ENCODE measurements at regions not wholly inside any gene's neighbourhood (a gene's known extent, or its start where the extent isn't known, plus 50 kb on each side); places are given as distances from the start of the nearest gene placed in this dataset.

GRCh38 chr2:57828221-57828620, 218.4 kb upstream of the VRK2 start:
- TF ChIP-seq CTCF (IDR thresholded peaks at IDR 0.05; ENCODE audit: poor library complexity) (no peak), EZH2phosphoT487 (IDR thresholded peaks at IDR 0.05; ENCODE audit: low read depth, severe bottlenecking, unreplicated experiment) (no peak), EZH2 (IDR thresholded peaks at IDR 0.05; ENCODE audit: borderline replicate concordance) (no peak)
- H3K27me3 ChIP-seq: no peaks in the 10 kb centered on the region
- no peaks in the 10 kb centered on the region for H3K79me2 ChIP-seq
- H3K27ac ChIP-seq: no peak overlapping the region
- no peaks in the 10 kb centered on the region for H3K9me3 ChIP-seq (ENCODE audit: low read depth)
- H4K20me1 ChIP-seq (ENCODE audit: insufficient read depth, poor library complexity, severe bottlenecking): no peaks in the 10 kb centered on the region
- no peak overlapping the region for H3K4me3 ChIP-seq
- H3K4me2 ChIP-seq: no peak overlapping the region
- H3K36me3 ChIP-seq (replicated peaks; ENCODE audit: insufficient read depth, low read depth): no peaks in the 10 kb centered on the region
- no peaks in the 10 kb centered on the region for H3K4me1 ChIP-seq (ENCODE audit: insufficient read depth)
- no peaks in the 10 kb centered on the region for H3K9me2 ChIP-seq (replicated peaks; ENCODE audit: insufficient read depth)
- H2AFZ ChIP-seq: no peak overlapping the region
- 56% methylated on average over 4 of the region's 4 CpGs for WGBS (ENCODE audit: low lambda C conversion rate, missing lambda C conversion rate)
- DNase-seq (ENCODE audit: low spot score): no peak

GRCh38 chr2:57834666-57835065, 211.9 kb upstream of the VRK2 start:
- Histone ChIP-seq H2AFZ (no peak overlapping the region), H3K27ac (no peak overlapping the region), H3K4me3 (no peak overlapping the region), H3K27me3 (no peaks in the 10 kb centered on the region), H3K4me1 (ENCODE audit: insufficient read depth) (no peaks in the 10 kb centered on the region), H3K36me3 (replicated peaks; ENCODE audit: insufficient read depth, low read depth) (no peaks in the 10 kb centered on the region), H3K9me3 (ENCODE audit: low read depth) (no peaks in the 10 kb centered on the region), H3K79me2 (no peaks in the 10 kb centered on the region), H3K9me2 (replicated peaks; ENCODE audit: insufficient read depth) (no peaks in the 10 kb centered on the region), H4K20me1 (ENCODE audit: insufficient read depth, poor library complexity, severe bottlenecking) (no peaks in the 10 kb centered on the region), H3K4me2 (no peak overlapping the region)
- DNase-seq (ENCODE audit: low spot score): no peak
- TF ChIP-seq CTCF (IDR thresholded peaks at IDR 0.05; ENCODE audit: poor library complexity) (no peak), EZH2phosphoT487 (IDR thresholded peaks at IDR 0.05; ENCODE audit: low read depth, severe bottlenecking, unreplicated experiment) (no peak), EZH2 (IDR thresholded peaks at IDR 0.05; ENCODE audit: borderline replicate concordance) (no peak)

GRCh38 chr2:57842531-57842930, 204.1 kb upstream of the VRK2 start:
- no peak for TF ChIP-seq EZH2 (IDR thresholded peaks at IDR 0.05; ENCODE audit: borderline replicate concordance)
- TF ChIP-seq EZH2phosphoT487 (IDR thresholded peaks at IDR 0.05; ENCODE audit: low read depth, severe bottlenecking, unreplicated experiment): no peak
- no peak for TF ChIP-seq CTCF (IDR thresholded peaks at IDR 0.05; ENCODE audit: poor library complexity)
- H3K9me3 ChIP-seq (ENCODE audit: low read depth): no peaks in the 10 kb centered on the region
- H3K27ac ChIP-seq: no peak overlapping the region
- 100% methylated on average over 1 of the region's 1 CpG for WGBS (ENCODE audit: low lambda C conversion rate, missing lambda C conversion rate)
- H4K20me1 ChIP-seq (ENCODE audit: insufficient read depth, poor library complexity, severe bottlenecking): no peaks in the 10 kb centered on the region
- H3K79me2 ChIP-seq: no peaks in the 10 kb centered on the region
- H3K4me3 ChIP-seq: no peak overlapping the region
- H3K9me2 ChIP-seq (replicated peaks; ENCODE audit: insufficient read depth): no peaks in the 10 kb centered on the region
- no peaks in the 10 kb centered on the region for H3K4me1 ChIP-seq (ENCODE audit: insufficient read depth)
- H2AFZ ChIP-seq: no peak overlapping the region
- H3K4me2 ChIP-seq: no peak overlapping the region
- H3K36me3 ChIP-seq (replicated peaks; ENCODE audit: insufficient read depth, low read depth): no peaks in the 10 kb centered on the region
- H3K27me3 ChIP-seq: no peaks in the 10 kb centered on the region
- no peak for DNase-seq (ENCODE audit: low spot score)

- no peak for DNase-seq (ENCODE audit: low spot score)
- Histone ChIP-seq H3K4me3 (no peak overlapping the region), H3K4me2 (no peak overlapping the region), H3K9me2 (replicated peaks; ENCODE audit: insufficient read depth) (no peaks in the 10 kb centered on the region), H3K27ac (no peak overlapping the region), H4K20me1 (ENCODE audit: insufficient read depth, poor library complexity, severe bottlenecking) (no peaks in the 10 kb centered on the region), H2AFZ (no peak overlapping the region), H3K9me3 (ENCODE audit: low read depth) (no peaks in the 10 kb centered on the region), H3K79me2 (no peaks in the 10 kb centered on the region), H3K36me3 (replicated peaks; ENCODE audit: insufficient read depth, low read depth) (no peaks in the 10 kb centered on the region), H3K27me3 (no peaks in the 10 kb centered on the region), H3K4me1 (ENCODE audit: insufficient read depth) (no peaks in the 10 kb centered on the region)
- 84% methylated on average over 3 of the region's 3 CpGs for WGBS (ENCODE audit: low lambda C conversion rate, missing lambda C conversion rate)
- TF ChIP-seq EZH2phosphoT487 (IDR thresholded peaks at IDR 0.05; ENCODE audit: low read depth, severe bottlenecking, unreplicated experiment) (no peak), CTCF (IDR thresholded peaks at IDR 0.05; ENCODE audit: poor library complexity) (no peak), EZH2 (IDR thresholded peaks at IDR 0.05; ENCODE audit: borderline replicate concordance) (no peak)
These were observed 203.4 kb upstream of the VRK2 start for GRCh38 chr2:57843158-57843557.

All from hepatocyte (in vitro differentiated cells).